NAMALWA (cell line): ENCODE measurements at regions not wholly inside any gene's neighbourhood (a gene's known extent, or its start where the extent isn't known, plus 50 kb on each side); places are given as distances from the start of the nearest gene placed in this dataset.
"Not testable (repeated sequence)": the region's sequence is repeated elsewhere in the genome, so short reads cannot be mapped to it uniquely, and the experiment has no call there.

Source experiments
- DNase-seq: peaks from one replicate; pipeline ENCODE4 v3.0.0-alpha.2; 2015; ENCODE audit warnings: low spot score

DNA sequence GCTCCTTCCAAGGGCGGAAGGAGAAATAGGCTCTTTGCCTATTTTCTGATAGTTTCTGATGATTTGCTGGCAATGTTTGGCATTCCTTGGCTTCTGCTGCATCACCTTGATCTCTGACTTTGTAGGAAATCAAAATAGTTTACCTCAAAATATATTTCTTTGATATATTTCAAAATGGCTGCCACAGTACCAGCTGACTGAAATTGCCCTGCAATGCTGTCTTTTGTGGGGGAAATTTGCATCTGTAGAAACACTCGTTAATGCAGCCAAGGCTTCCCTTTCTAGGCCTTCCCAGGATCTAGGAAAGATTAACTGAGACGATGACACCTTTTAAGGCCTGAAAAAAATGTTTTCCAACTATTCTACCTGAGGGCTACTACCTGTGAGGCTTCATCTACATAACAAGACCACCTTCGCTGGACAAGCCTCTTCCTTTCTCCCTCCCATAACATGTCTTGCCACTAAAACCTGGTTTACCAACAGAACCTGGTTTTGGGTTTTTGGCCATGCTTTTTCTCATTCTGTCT is 212.8 kb upstream of the SSTR1 start:
- no peak for DNase-seq

DNA sequence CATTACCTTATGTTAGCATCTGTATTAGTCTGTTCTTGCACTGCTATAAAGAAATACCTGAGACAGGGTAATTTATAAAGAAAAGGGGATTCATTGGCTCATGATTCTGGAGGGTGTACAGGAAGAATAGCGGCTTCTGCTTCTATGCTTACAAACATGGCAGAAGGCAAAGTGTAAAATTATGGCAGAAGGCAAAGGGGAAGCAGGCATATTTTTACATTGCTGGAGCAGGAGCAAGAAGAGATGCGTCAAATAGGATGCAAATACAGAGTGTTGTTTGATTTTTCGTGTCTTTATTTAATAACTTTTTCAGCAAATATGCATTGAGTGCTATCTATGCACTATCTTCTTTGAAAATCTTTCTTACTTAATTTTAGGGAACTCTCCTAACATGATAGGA is 210.7 kb upstream of the SSTR1 start:
- no peak for DNase-seq

DNA sequence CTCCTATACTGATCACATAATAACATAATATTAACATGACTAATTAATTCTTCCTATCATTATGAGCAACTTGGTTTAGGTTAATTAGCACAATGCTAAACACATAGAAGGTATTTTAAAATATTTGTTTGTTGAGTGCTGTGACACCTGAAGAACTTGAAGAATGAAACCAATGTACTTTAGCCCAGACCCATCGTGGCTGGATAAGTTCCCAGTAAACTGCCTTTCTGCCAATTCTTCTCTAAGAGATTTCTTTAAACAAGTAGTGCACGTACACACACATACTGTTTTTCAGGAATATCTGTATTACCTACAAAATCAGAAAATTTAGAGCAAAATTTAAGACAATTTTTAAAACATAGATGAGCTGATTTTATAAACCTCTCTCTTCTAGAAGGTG is 207.4 kb upstream of the SSTR1 start:
- DNase-seq: no peak

DNA sequence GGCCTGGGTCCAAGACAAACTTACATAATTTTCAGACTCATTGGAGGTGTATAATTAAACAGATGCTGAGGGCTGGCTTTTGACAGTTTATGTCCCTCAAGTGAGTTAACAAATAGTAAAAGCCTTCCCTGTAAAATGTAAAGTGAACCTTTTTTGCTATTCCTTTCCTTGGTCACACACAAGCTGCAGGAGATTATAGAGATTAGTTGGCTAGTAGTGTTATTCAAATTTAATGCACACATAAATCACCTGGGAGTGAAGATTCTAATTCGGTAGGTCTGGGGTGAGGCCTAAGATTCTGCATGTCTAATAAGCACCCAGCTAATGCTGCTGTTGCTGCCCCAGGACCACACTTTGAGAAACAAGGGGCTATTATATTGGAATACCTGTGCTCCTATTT is 206.2 kb upstream of the SSTR1 start:
- DNase-seq: no peak

DNA sequence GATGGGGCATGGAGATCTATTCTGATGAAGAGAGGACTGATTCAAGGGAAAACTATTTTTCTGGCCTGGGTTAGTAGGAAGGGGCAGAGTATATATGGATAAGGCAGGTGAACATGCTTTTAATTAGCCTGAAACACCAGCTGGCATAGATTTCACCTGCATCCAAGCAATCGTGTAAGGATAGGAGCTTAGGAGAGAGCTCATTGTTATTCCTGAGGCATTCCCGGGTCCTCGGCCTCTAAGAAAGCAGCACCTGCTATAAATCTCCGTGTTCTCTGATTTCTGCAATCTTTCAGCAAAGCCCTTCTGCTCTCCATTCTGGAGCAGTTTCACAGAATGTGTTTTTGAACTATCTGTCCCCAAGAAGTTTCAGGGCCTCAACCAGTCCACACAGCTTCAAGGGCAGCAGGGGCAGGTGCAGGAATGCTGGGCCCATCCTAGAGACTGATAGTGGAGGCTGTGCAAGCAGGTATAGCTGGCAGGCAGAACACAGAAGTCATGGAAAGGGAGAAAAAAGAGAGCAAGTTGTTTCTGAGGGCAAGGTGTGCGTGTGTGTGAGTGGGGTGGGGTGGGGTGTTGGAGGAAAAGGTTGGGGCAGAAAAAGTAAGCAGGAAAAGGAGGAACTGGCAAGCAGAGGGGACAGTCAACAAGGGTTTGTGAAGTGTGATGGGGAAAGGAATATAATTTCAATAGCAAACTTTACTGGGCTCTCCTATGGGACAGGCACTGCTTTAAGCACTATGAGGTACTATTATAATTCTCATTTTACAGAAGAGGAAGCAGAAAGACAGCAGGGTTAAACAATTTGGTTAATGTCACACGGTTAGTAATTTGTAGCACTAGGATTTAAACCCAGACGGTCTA is 203.7 kb upstream of the SSTR1 start:
- no peak for DNase-seq

DNA sequence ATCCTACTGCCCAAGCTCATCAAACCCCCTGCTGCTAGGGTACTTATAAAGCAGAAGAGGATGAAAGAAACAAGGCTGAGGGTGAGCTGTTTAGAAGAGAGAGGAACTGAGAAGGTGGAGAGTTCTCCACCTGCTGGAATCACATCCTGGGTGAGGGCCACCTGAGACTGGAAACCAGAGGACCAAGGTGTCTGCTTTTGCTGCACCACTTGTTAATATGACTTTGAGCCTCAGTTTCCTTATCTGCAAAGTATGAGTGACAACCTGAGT is 203.2 kb upstream of the SSTR1 start:
- DNase-seq: no peak

DNA sequence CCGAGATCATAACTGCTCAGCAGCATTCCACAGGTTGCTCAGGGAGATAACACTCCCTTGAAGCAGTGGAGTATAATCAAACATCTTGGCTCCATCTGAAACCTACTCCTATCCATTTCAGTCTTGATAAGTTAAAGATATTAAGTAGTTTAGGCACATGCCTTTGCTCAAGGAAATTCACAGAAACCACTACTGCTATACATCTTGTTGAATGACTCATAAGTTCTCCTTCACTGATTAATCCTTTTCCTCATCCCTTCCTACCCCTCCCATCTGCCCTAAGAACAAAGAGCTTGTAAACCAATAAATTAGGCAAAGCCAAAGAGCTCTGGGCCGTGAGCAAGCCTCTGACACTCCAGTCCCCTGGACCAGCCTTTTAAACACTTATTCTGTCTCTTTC is 196.5 kb upstream of the SSTR1 start:
- not testable (repeated sequence) for DNase-seq

DNA sequence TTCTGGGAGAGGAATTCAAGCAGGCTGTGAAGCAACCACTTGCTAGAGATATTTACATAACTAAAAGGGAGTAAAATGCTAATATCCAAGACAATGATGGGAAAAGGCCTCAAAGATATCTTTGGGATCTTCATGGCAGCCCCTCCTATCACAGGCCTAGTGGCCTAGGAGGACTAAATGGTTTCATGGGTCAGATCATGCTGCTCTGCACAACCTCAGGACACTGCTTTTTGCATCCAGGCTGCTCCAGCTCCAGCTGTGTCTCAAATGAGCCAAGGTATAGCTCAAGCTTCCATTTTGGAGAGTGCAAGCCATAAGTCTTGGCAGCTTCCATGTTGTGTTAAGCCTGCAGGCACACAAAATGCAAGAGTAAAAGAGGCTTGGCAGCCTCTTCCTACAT is 195.6 kb upstream of the SSTR1 start:
- DNase-seq: no peak

DNA sequence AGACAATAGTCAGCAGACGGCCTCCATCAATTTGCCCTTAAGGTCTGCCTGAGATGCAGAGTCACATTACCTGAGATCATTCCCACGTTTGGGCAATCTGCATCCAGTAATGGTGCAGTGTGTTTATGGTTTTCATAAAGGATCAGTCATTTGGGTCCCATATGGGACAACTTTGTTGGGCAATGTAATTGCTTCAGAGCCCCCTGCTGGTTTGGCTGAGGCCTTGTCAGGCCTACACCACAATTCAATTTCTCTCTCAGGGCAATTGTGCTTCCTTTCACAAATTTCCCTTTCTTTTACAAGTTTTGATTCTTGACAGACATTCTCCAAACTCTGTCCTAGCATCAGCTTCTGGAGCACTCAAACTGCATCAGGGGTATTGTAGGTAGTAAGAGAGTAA is 191.2 kb upstream of the SSTR1 start:
- peak; percentile 5 for DNase-seq

DNA sequence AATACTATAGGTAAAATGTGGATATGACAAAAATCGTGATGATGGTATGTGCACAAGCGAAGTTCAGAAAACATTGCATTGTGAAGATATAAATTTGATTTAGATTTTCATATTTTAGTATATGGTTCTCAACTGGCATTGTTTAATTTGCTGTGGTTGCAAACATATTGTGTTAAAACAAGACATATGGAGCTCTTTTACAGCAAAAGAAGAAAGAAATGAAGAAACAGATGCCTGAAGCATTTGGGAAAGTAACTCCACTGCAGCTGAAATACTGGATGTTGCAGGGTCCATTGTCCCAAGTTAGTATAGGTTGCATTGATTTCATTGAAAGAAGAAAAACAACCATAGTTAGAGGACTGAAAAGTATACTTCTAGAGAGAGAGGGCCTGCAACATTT is 185.8 kb upstream of the SSTR1 start:
- no peak for DNase-seq

DNA sequence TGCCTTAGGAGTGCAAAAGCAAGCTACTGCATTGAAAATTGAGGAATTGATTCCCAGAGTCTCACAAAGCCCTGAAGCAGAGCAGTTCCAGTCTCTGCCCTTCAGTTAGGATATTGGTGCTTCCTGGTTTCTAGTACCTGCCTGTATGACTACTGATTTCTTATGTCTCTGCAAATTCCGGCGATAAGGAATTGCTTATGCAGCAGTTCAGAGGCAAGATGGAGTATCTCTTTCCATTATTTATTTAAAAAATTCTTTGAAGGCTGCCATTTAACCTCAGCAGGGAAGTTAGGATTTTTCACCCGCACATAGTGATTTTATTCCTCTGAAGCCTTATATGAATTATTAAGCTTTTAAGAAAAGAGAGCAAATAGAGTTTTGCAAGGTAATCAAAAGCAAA is 184.9 kb upstream of the SSTR1 start:
- no peak for DNase-seq

DNA sequence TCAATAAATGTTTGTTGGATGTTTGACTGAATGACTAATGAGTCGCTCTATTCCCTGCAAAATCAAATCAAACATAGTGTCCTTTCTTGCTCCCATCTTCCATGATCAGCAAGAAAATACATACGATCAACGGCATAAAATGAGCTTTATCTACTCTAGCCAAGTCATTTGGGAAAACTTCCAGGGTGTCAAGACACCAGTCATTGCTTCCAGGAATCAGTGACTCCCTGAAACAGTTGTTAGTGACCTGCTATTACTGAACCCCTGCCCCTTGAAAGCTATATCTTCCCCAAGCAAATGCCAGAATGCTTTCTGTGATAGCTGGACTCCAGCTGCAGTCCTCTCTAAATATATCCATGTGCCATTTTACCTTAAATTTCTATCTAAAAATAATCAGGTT is 169.5 kb upstream of the SSTR1 start:
- no peak for DNase-seq

DNA sequence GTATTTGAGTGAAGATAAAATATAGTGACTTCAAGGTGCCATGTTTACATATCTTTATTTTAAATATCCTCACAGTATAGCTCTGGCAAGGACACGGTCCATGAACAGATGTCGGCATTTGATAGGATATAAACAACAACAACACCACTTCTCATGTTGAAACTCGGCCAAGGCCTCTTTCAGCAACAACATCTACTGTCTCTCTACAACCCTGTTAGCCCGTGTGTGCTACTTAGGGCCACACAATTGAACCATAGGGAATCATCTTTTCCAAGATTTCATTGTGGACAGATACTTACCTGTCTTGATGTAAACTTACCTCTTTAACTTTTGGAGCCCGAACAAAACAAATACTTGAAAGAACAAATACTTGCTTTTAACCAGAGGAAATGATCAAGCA is 168.7 kb upstream of the SSTR1 start:
- DNase-seq: no peak

DNA sequence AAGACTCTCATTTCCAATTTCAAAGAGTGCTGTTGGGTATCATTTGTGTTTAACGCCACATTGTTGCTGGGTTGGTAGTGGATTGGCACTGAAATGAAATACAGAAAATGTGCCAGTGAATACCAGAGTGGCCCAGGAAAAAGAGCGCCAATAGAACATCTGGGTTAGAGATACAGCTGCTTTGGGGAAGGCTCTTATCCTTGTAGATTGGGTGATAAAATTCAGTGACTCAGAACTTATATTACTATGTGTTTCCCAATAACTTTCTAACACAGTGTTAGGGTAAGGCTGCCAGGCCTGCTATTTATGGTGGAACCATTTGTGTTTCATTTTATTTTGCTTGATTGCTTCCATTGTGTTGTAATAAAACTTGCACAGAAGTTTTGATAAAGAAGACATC is 168.2 kb upstream of the SSTR1 start:
- DNase-seq: no peak

DNA sequence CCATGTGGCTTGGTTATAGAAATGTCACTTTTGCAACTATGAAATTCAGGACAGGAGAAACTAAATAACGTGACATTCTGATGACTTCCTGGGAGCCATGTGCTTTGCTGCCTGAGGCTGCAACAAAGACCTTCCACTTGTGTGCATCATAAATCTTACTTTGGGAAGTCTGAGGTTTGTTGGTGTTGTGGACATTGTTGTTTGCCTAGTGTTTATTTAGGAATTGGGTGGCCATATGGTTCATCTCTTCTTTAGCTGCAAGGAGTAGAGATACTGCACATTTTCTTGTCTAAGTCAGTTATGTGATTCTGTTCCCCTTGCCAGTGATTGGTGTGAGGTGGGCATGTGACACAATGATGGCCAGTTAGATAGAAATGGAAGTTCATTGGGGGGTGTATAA is 167.3 kb upstream of the SSTR1 start:
- DNase-seq: no peak

DNA sequence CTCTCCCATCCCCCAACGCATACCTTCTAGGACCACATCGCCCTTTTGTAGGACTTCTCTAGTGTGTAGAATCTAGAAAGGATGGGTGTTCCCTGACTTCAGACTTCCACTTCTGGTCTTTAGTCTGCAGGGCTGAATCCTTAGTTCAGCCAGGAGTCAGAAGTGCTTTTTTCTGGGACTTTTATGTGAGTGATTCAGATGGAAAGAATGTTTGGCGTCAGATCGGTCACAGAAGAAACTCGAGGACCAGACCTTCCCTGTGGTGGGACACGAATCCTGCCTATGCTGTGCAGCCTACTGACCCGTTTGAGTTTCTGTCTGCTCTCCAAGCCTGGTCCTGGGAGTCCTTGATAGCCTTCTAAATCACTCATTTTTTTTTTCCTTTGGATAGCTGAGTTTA is 165.4 kb upstream of the SSTR1 start:
- DNase-seq: no peak

DNA sequence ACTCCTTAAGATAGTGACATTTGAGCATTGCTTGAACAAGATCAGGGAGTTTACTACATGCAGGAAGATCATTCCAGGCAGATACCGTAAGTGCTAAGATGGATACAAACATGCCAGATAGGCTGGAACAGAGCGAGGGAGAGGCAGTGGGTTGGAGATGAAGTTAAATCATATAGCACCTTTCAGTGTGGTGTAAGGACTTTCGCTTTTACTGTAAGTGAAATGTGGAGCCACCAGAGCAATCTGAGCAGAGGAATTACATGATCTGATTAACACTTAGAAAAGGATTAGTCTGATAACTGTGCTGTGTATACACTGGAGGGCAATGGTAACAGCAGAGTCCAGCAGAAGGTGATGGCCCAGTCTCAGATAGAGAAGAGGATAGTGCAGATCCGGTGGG is 163.0 kb upstream of the SSTR1 start:
- DNase-seq: no peak

DNA sequence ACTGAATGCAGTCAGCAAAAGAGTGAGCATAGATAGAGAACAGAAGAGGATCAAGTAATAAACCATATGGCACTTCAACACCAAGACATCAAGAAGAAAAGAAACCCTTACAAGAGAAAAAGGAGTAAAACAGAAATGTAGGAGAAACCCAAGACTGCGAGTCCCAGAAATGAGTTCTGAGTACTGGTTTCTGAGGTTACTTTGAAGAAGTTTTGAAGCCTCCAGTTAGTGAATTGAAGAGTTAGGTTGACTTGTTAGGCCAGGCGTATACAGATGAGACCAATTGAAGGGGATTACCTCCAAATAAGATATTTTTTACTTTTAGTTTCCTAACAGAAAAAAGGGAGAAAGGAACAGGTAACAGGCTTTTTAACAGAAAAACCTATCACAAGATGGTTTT is 162.2 kb upstream of the SSTR1 start:
- no peak for DNase-seq

DNA sequence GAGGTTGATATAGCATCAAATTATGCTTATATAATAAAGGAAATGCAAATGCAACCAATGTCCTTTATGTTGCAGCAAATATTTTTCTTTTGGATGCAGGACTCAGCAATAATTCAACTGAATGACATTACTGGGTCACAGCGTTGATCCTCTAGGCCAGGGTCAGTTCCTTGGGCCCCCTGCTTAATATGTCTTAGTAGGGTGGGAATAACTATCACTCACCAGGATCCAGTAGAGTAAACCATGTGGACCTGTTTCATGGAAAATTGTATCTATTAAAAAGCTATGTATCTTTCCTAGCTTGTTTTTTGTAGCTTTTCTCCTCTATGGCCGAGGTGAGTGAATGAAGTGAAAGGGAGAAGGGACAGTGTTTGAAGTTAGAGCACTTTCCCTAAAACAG is 161.5 kb upstream of the SSTR1 start:
- DNase-seq: no peak

DNA sequence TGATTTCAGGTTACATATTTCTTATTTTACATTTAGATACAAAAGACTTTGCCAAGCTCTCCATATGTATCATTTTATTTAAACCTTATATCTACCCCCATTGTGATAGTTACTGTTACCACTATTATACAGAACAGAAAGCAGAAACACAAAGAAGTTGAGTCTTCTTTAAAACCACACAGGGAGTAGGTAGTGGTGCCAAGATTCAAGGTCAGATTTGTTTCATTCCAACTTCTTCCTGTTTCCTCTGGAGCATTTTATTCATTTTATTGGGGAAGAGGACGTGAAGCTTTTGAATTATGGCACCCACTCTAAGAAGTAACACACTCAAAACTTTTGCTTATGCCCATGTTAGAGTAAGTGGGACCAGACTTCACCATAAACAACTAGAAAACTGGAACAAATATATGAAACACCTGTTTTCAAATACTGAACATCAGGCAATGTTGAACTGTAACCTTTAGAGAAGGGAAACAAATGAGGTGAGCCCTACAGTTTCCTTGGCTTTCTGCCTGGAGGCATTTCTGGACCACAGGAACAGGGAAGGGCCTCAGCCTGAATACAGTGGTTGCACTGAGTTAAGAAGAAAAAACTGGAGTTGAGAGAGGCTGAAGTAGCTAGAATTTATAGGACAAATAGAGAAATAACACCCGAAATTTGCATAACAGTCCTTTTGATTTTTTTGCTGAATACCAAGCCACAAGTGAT is 160.4 kb upstream of the SSTR1 start:
- no peak for DNase-seq

DNA sequence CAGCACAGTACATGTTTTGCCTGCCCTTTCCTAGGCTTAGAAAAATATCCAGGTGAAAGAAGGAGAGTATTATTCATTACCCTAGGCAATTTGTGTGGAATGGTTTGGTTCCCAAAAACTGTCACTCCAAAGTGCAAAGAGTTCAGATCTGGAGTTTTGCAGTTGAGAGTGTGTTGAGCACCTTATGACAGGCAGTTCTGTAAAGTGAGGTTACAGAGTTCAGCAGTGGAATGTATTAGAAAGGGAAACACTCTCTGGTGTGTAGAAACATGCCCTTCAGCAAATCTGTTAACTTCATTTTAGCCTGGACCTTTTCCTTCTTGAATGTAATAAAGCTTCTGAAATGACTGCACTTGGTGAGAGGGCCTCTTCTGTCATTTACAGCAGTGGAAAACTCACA is 154.0 kb upstream of the SSTR1 start:
- no peak for DNase-seq

DNA sequence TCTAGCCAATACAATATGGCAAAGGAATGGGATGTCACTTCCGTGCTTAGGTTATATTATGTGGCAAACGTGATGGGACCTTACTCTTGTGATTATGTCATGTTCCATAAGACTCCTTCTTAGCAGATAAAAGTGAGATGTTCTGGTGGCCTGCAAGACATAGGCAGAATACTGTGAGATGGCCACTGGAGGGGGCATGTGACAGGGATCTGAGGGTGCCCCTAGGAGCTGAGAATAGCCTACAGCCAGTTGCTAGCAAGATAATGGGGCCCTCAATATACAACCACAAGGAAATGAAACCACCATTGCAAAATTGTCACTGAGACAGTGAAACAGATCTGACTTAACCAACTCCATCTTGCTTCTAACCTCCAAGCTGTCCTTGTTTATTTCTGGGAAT is 151.4 kb upstream of the SSTR1 start:
- no peak for DNase-seq

DNA sequence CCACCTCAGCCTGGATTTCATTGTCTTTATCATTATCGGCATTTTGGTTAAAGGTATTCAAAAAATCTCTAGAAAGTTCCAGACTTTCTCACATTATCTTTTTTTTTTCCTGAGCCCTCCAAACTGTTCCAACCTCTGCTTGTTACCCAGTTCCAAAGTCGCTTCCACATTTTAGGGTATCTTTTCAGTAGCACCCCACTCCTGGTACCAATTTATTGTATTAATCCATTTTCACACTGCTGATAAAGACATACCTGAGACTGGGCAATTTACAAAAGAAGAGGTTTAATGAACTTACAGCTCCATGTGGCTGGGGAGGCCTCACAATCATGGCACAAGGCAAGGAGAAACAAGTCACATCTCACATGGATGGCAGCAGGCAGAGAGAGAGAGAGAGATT is 145.5 kb upstream of the SSTR1 start:
- DNase-seq: not testable (repeated sequence)
